OCI-LY7 (cell line): ENCODE measurements at regions not wholly inside any gene's neighbourhood (a gene's known extent, or its start where the extent isn't known, plus 50 kb on each side); places are given as distances from the start of the nearest gene placed in this dataset.

Experiments
- BruUV-seq: library from RNA; stranded (reverse); fragments of 400-500 nt; replicated peaks from 2 replicates; lab custom pipeline; 2021; lab: Mats Ljungman, UMichigan
- CTCF ChIA-PET: fragments of 300-600 bp; sonication (Branson Sonifier 250); formaldehyde crosslinking; loops from one replicate; lab custom pipeline; 2022; ENCODE audit warnings: antibody characterized with exemption; ENCODE audit not compliant: unreplicated experiment; lab: Charles Lee
- POLR2A ChIA-PET: fragments of 300-600 bp; sonication (Branson Sonifier 250); formaldehyde crosslinking; loops from one replicate; lab custom pipeline; 2022; ENCODE audit warnings: antibody characterized with exemption; lab: Charles Lee
- DNase-seq: peaks from one replicate; pipeline ENCODE4 v3.0.0-alpha.2; 2015; ENCODE audit warnings: low spot score
- H2AFZ ChIP-seq: fragments of 200-600 bp; sonication (generic), shearing (Covaris generic); 2 replicates; pipeline ENCODE4 v1.6.1; 2014; ENCODE audit warnings: mild to moderate bottlenecking, antibody characterized with exemption, low read length, moderate library complexity
- H3K27ac ChIP-seq: fragments of 200-600 bp; sonication (generic); 2 replicates; pipeline ENCODE4 v1.5.1; 2014; ENCODE audit warnings: mixed run types, low read depth, mild to moderate bottlenecking, moderate library complexity, low read length, inconsistent platforms; ENCODE audit not compliant: poor library complexity, severe bottlenecking
- H3K36me3 ChIP-seq: fragments of 200-600 bp; sonication (generic); 2 replicates; pipeline ENCODE4 v1.6.1; 2014; ENCODE audit warnings: mild to moderate bottlenecking, antibody characterized with exemption, low read length, moderate library complexity, mixed read lengths; ENCODE audit not compliant: insufficient read depth
- H3K4me1 ChIP-seq: fragments of 200-600 bp; sonication (generic); 2 replicates; pipeline ENCODE4 v1.5.1; 2014; ENCODE audit warnings: mild to moderate bottlenecking, low read length; ENCODE audit not compliant: insufficient read depth, poor library complexity, severe bottlenecking
- H3K4me2 ChIP-seq: fragments of 200-600 bp; sonication (generic); 2 replicates; pipeline ENCODE4 v1.6.1; 2014; ENCODE audit warnings: mild to moderate bottlenecking, low read length
- H3K4me3 ChIP-seq: fragments of 200-600 bp; sonication (generic); 2 replicates; pipeline ENCODE4 v1.5.1; 2014; ENCODE audit warnings: mild to moderate bottlenecking, low read depth, low read length; ENCODE audit not compliant: poor library complexity, severe bottlenecking
- H3K79me2 ChIP-seq: fragments of 200-600 bp; sonication (generic); 2 replicates; pipeline ENCODE4 v1.6.1; 2016; ENCODE audit warnings: low read depth, mild to moderate bottlenecking, low read length, moderate library complexity, mixed read lengths; ENCODE audit not compliant: insufficient read depth
- H3K9me2 ChIP-seq: fragments of 200-600 bp; sonication (generic); 2 replicates; pipeline ENCODE4 v1.6.1; 2016; ENCODE audit warnings: mild to moderate bottlenecking, low read length, mixed read lengths; ENCODE audit not compliant: insufficient read depth
- H3K9me3 ChIP-seq: fragments of 200-600 bp; sonication (generic); 2 replicates; pipeline ENCODE4 v1.6.1; 2014; ENCODE audit warnings: mild to moderate bottlenecking, mixed run types, low read length, mixed read lengths
- H4K20me1 ChIP-seq: fragments of 200-600 bp; sonication (generic); 2 replicates; pipeline ENCODE4 v1.6.1; 2014; ENCODE audit warnings: mild to moderate bottlenecking, antibody characterized with exemption, low read length, moderate library complexity, mixed read lengths; ENCODE audit not compliant: insufficient read depth
- CTCF ChIP-seq: fragments of 200-600 bp; sonication (generic); conservative IDR thresholded peaks from 2 replicates; pipeline ENCODE4 v1.5.1; 2014; ENCODE audit warnings: mild to moderate bottlenecking, antibody characterized with exemption, low read length, moderate library complexity, mixed read lengths
- EZH2phosphoT487 ChIP-seq: fragments of 200-600 bp; sonication (generic); IDR thresholded peaks from 2 replicates; pipeline ENCODE4 v1.6.1; 2018; ENCODE audit warnings: low read depth, borderline replicate concordance, mild to moderate bottlenecking, mixed run types, antibody characterized with exemption, low read length, moderate library complexity, mixed read lengths
- intact Hi-C: fragments of 100-400 bp; cut with micrococcal nuclease; formaldehyde crosslinking; loops from one replicate; pipeline ENCODE4 v1.10.0; 2022; ENCODE audit not compliant: unreplicated experiment

GRCh38 chr7:10802011-10802410, 171.7 kb upstream of the PHF14 start:
- no peaks in the 10 kb centered on the region for H3K4me1 ChIP-seq
- no peaks in the 10 kb centered on the region for H3K9me2 ChIP-seq
- POLR2A ChIA-PET: interaction anchor here (0.5 to 0.6 kb wide), 2 partner anchors 26 to 230 kb away, joined by 3 to 5 read pairs; no protein-coding TSS in a partner anchor
- H3K4me2 ChIP-seq: no peak overlapping the region
- no TSS peak for BruUV-seq
- TF ChIP-seq CTCF (no peak), EZH2phosphoT487 (no peak)
- intact Hi-C loops: no loop called here
- CTCF ChIA-PET: no interaction called here
- DNase-seq: no peak
- H3K36me3 ChIP-seq: no peaks in the 10 kb centered on the region
- H2AFZ ChIP-seq: no peak overlapping the region
- H4K20me1 ChIP-seq: no peaks in the 10 kb centered on the region
- no peak overlapping the region for H3K4me3 ChIP-seq
- no peaks in the 10 kb centered on the region for H3K79me2 ChIP-seq
- no peaks in the 10 kb centered on the region for H3K9me3 ChIP-seq
- H3K27ac ChIP-seq: no peak overlapping the region

- H3K9me3 ChIP-seq: no peaks in the 10 kb centered on the region
- TF ChIP-seq EZH2phosphoT487: no peak
- TF ChIP-seq CTCF: no peak
- no peak overlapping the region for H3K4me3 ChIP-seq
- no peaks in the 10 kb centered on the region for H3K36me3 ChIP-seq
- no TSS peak for BruUV-seq
- no peak for DNase-seq
- no peak overlapping the region for H2AFZ ChIP-seq
- H3K4me1 ChIP-seq: no peaks in the 10 kb centered on the region
- no peaks in the 10 kb centered on the region for H3K79me2 ChIP-seq
- CTCF ChIA-PET: no interaction called here
- H3K4me2 ChIP-seq: no peak overlapping the region
- no peaks in the 10 kb centered on the region for H4K20me1 ChIP-seq
- POLR2A ChIA-PET: interaction anchor here (0.5 to 0.6 kb wide), 2 partner anchors 26 to 229 kb away, joined by 3 to 5 read pairs; no protein-coding TSS in a partner anchor
- no peaks in the 10 kb centered on the region for H3K9me2 ChIP-seq
- intact Hi-C loops: no loop called here
- H3K27ac ChIP-seq: no peak overlapping the region
These were observed 171.1 kb upstream of the PHF14 start for GRCh38 chr7:10802526-10802925.

GRCh38 chr7:10803720-10804119, 170.0 kb upstream of the PHF14 start:
- Histone ChIP-seq H4K20me1 (no peaks in the 10 kb centered on the region), H3K4me3 (no peak overlapping the region), H2AFZ (no peak overlapping the region), H3K9me3 (no peaks in the 10 kb centered on the region), H3K4me2 (no peak overlapping the region), H3K4me1 (no peaks in the 10 kb centered on the region), H3K36me3 (no peaks in the 10 kb centered on the region), H3K9me2 (no peaks in the 10 kb centered on the region), H3K79me2 (no peaks in the 10 kb centered on the region), H3K27ac (no peak overlapping the region)
- no peak for TF ChIP-seq EZH2phosphoT487
- TF ChIP-seq CTCF: no peak
- no peak for DNase-seq
- POLR2A ChIA-PET: no interaction called here
- intact Hi-C loops: no loop called here
- CTCF ChIA-PET: no interaction called here
- no TSS peak for BruUV-seq
